T-cell (primary cell): ENCODE measurements at regions not wholly inside any gene's neighbourhood (a gene's known extent, or its start where the extent isn't known, plus 50 kb on each side); places are given as distances from the start of the nearest gene placed in this dataset.
"Not testable (repeated sequence)": the region's sequence is repeated elsewhere in the genome, so short reads cannot be mapped to it uniquely, and the experiment has no call there.

Experiments
- ATAC-seq, 4 experiments: fragments of 200-7000 bp in 3 of 4; fragments of 150-1000 bp in 1 of 4; cut with Tn5 transposase; replicated peaks in 1 of 4; 1 replicate in 3 of 4; 2 replicates in 1 of 4; pipeline ENCODE4 v1.10.0; 2021; ENCODE audit warnings: moderate library complexity in 3 of 4, mild to moderate bottlenecking in 2 of 4, moderate number of reproducible peaks in 1 of 4
- CTCF ChIA-PET, 2 donors: fragments of 300-600 bp; sonication (Branson Sonifier 250); formaldehyde crosslinking; loops; one replicate each; lab custom pipeline; 2022; ENCODE audit warnings: antibody characterized with exemption in 2 of 2; lab: Charles Lee
- POLR2A ChIA-PET, 2 donors: fragments of 300-600 bp; sonication (Branson Sonifier 250); formaldehyde crosslinking; loops; one replicate each; lab custom pipeline; 2022; ENCODE audit warnings: antibody characterized with exemption in 2 of 2; lab: Charles Lee
- DNase-seq, 35 experiments: peaks; one replicate each; pipeline versions ENCODE4 v3.0.0 to v3.0.0-alpha.2; 2013 to 2023
- H3K27ac ChIP-seq: one replicate; pipeline ENCODE4 v1.5.1; 2013; ENCODE audit warnings: low read length
- H3K27me3 ChIP-seq, 2 experiments: replicated peaks in 1 of 2; 1 replicate in 1 of 2; 2 replicates in 1 of 2; pipeline versions ENCODE4 v1.6.1 to v1.7.0; 2013; ENCODE audit warnings: low read length in 1 of 2, mixed read lengths in 1 of 2; ENCODE audit not compliant: control insufficient read depth in 2 of 2, insufficient read depth in 2 of 2; ENCODE audit errors: extremely low read depth in 1 of 2
- H3K36me3 ChIP-seq, 2 donors: 1 replicate in 1 of 2; 2 replicates in 1 of 2; pipeline versions ENCODE4 v1.6.1 to v1.7.0; 2013; ENCODE audit warnings: low read length in 1 of 2; ENCODE audit not compliant: control insufficient read depth in 2 of 2, insufficient read depth in 1 of 2; ENCODE audit errors: extremely low read depth in 1 of 2
- H3K4me1 ChIP-seq, 2 experiments: 1 replicate in 1 of 2; 2 replicates in 1 of 2; pipeline versions ENCODE4 v1.6.1 to v1.7.0; 2013; ENCODE audit warnings: low read length in 2 of 2, mixed read lengths in 1 of 2; ENCODE audit not compliant: insufficient read depth in 2 of 2, control insufficient read depth in 1 of 2; ENCODE audit errors: extremely low read depth in 1 of 2
- H3K4me3 ChIP-seq, 2 donors: 1 replicate in 1 of 2; 2 replicates in 1 of 2; pipeline versions ENCODE4 v1.5.1 to v1.7.0; 2013; ENCODE audit warnings: mild to moderate bottlenecking in 2 of 2, low read length in 1 of 2, moderate library complexity in 1 of 2; ENCODE audit not compliant: control insufficient read depth in 1 of 2; ENCODE audit errors: extremely low read depth in 1 of 2
- H3K9me3 ChIP-seq: 2 replicates; pipeline ENCODE4 v1.7.0; 2013
- H3K27ac Mint-ChIP-seq, 2 donors: one replicate each; pipeline ENCODE4 v1.8.0; 2020 to 2021; ENCODE audit warnings: mild to moderate bottlenecking in 2 of 2, mixed read lengths in 2 of 2
- H3K27me3 Mint-ChIP-seq, 2 donors: one replicate each; pipeline ENCODE4 v1.8.0; 2021 to 2022; ENCODE audit warnings: mixed read lengths in 2 of 2
- H3K36me3 Mint-ChIP-seq: one replicate; pipeline ENCODE4 v1.8.0; 2021; ENCODE audit warnings: mixed read lengths
- H3K4me1 Mint-ChIP-seq, 3 donors: one replicate each; pipeline ENCODE4 v1.8.0; 2020 to 2022; ENCODE audit warnings: mixed read lengths in 3 of 3, mild to moderate bottlenecking in 1 of 3
- H3K4me3 Mint-ChIP-seq, 3 donors: one replicate each; pipeline ENCODE4 v1.8.0; 2020 to 2022; ENCODE audit warnings: mild to moderate bottlenecking in 3 of 3, mixed read lengths in 3 of 3, moderate library complexity in 3 of 3
- H3K9me3 Mint-ChIP-seq, 3 donors: one replicate each; pipeline ENCODE4 v1.8.0; 2020 to 2022; ENCODE audit warnings: mixed read lengths in 3 of 3
- WGBS: methylation state at CpG from one replicate; pipeline ENCODE4 v1.1.5; 2013; ENCODE audit warnings: missing lambda C conversion rate; ENCODE audit not compliant: insufficient coverage; 5-methylcytosine and 5-hydroxymethylcytosine counted together

GRCh38 chr5:167858186-167858855 lies 433.1 kb upstream of the WWC1 start:
- H3K27me3 ChIP-seq, ATAC-seq, H3K4me1 Mint-ChIP-seq, H3K4me1 ChIP-seq, DNase-seq, H3K27ac ChIP-seq, H3K36me3 ChIP-seq, POLR2A ChIA-PET, H3K4me3 Mint-ChIP-seq, H3K27ac Mint-ChIP-seq, H3K4me3 ChIP-seq, H3K9me3 ChIP-seq, CTCF ChIA-PET, H3K27me3 Mint-ChIP-seq, H3K9me3 Mint-ChIP-seq, H3K36me3 Mint-ChIP-seq: not testable (repeated sequence)
- 83% methylated on average over 6 of the region's 50 CpGs for WGBS

DNA sequence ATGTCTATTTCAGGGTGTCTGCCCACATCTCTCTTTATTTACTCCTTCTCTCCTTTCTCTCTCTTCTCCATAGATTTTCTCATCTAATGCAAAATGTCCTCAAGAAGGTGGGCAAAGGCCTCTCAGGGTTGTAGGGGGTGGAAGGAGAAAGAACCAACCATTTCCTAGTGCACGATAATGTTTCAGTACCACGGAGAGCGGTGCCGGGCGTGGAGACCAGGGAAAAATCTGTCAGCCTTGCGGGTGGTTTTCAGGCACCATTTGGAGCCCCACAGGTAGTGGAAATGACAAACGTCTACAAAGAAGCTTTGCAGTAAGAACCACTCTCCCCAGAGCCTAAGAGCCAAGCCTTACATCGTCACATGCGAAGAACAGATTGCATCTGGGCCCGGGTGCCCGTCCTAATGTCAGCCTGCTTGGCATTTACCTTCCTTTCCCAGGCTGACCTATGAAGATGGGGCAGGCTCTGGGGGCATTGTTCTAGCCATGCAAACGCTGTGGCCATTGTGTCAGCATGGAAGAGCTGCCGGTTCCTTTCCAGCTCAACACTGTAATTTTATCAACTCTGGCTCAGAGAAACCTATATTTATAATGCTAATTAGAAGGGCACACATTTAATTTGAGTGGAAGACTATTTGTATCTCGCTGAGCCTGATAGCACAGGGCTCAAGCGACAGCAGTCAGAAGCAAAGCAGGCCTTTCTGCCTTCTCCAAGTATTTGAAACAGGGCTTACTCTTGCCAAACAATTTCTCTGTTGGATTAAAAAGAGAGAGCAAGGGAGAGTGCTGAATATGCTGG lies 430.1 kb upstream of the WWC1 start:
- H3K27me3 ChIP-seq: peaks cover 0 to 2% of the 10 kb centered on the region in 2 experiments
- WGBS: 68% methylated on average over 10 of the region's 15 CpGs
- H3K4me1 Mint-ChIP-seq: no peaks in the 10 kb centered on the region
- no peaks in the 10 kb centered on the region for H3K27me3 Mint-ChIP-seq
- ATAC-seq (no peak), DNase-seq (no peak)
- H3K27ac ChIP-seq: no peak overlapping the region
- no peak overlapping the region for H3K4me3 ChIP-seq
- H3K9me3 ChIP-seq: no peaks in the 10 kb centered on the region
- ChIA-PET POLR2A (no interaction called here), CTCF (no interaction called here)
- H3K36me3 ChIP-seq: no peaks in the 10 kb centered on the region
- H3K4me1 ChIP-seq: no peaks in the 10 kb centered on the region
- H3K36me3 Mint-ChIP-seq: no peaks in the 10 kb centered on the region
- no peak overlapping the region for H3K4me3 Mint-ChIP-seq
- peaks cover 0 to 3% (median 2%) of the 10 kb centered on the region in 3 donors for H3K9me3 Mint-ChIP-seq
- no peak overlapping the region for H3K27ac Mint-ChIP-seq

- DNase-seq: no peak
- no CpG with 5 or more reads among the region's 2 CpGs for WGBS
- Mint-ChIP-seq H3K9me3 (peaks cover 0 to 3% (median 2%) of the 10 kb centered on the region in 3 donors), H3K36me3 (no peaks in the 10 kb centered on the region), H3K4me1 (no peaks in the 10 kb centered on the region), H3K27ac (no peak overlapping the region), H3K4me3 (no peak overlapping the region), H3K27me3 (no peaks in the 10 kb centered on the region)
- Histone ChIP-seq H3K27me3 (peaks cover 0 to 2% of the 10 kb centered on the region in 2 experiments), H3K36me3 (no peaks in the 10 kb centered on the region), H3K4me3 (no peak overlapping the region), H3K9me3 (no peaks in the 10 kb centered on the region), H3K4me1 (no peaks in the 10 kb centered on the region), H3K27ac (no peak overlapping the region)
- ChIA-PET CTCF (no interaction called here), POLR2A (no interaction called here)
- ATAC-seq: no peak
These were observed 429.5 kb upstream of the WWC1 start for GRCh38 chr5:167861928-167862426.

GRCh38 chr5:167863883-167864282 lies 427.6 kb upstream of the WWC1 start:
- Mint-ChIP-seq H3K9me3 (peaks cover 0 to 3% (median 2%) of the 10 kb centered on the region in 3 donors), H3K4me3 (no peak overlapping the region), H3K27ac (no peak overlapping the region), H3K36me3 (no peaks in the 10 kb centered on the region), H3K4me1 (no peaks in the 10 kb centered on the region), H3K27me3 (no peaks in the 10 kb centered on the region)
- ATAC-seq: no peak
- 75% methylated on average over 1 of the region's 2 CpGs for WGBS
- H3K4me1 ChIP-seq: no peaks in the 10 kb centered on the region
- H3K36me3 ChIP-seq: no peaks in the 10 kb centered on the region
- peaks cover 0 to 2% of the 10 kb centered on the region in 2 experiments for H3K27me3 ChIP-seq
- DNase-seq: no peak
- H3K27ac ChIP-seq: no peak overlapping the region
- ChIA-PET POLR2A (no interaction called here), CTCF (no interaction called here)
- H3K4me3 ChIP-seq: no peak overlapping the region
- H3K9me3 ChIP-seq: no peaks in the 10 kb centered on the region

GRCh38 chr5:167864801-167865200 lies 426.6 kb upstream of the WWC1 start:
- ChIA-PET CTCF (no interaction called here), POLR2A (no interaction called here)
- no peak overlapping the region for H3K4me3 Mint-ChIP-seq
- Histone ChIP-seq H3K27ac (no peak overlapping the region), H3K4me1 (no peaks in the 10 kb centered on the region), H3K4me3 (no peak overlapping the region), H3K27me3 (peaks cover 0 to 2% of the 10 kb centered on the region in 2 experiments), H3K36me3 (no peaks in the 10 kb centered on the region), H3K9me3 (no peaks in the 10 kb centered on the region)
- H3K27me3 Mint-ChIP-seq: no peaks in the 10 kb centered on the region
- no peaks in the 10 kb centered on the region for H3K4me1 Mint-ChIP-seq
- H3K9me3 Mint-ChIP-seq: peaks cover 0 to 3% (median 2%) of the 10 kb centered on the region in 3 donors
- DNase-seq (no peak), ATAC-seq (no peak)
- no peak overlapping the region for H3K27ac Mint-ChIP-seq
- H3K36me3 Mint-ChIP-seq: no peaks in the 10 kb centered on the region
- no CpG with 5 or more reads among the region's 6 CpGs for WGBS

DNA sequence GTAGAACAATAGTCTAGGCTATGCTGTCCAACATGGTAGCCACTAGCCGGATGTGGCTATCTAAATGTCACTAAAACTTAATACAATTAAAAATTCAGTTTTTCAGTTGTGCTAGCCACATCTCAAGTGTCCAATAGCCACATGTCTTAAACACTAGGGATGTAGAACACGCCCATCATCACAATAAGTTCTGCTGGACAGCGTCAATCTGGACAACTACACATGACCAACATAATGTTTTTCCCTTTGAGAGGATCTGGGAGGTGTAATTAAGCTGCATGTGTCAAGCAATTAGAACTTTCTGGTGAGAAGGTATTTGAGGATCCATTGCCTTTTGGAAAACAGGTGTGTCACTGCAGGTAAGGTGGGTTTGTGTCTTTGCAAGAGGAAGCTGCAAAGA lies 424.6 kb upstream of the WWC1 start:
- Mint-ChIP-seq H3K9me3 (no peaks in the 10 kb centered on the region), H3K27ac (no peak overlapping the region), H3K4me3 (no peak overlapping the region), H3K4me1 (no peaks in the 10 kb centered on the region), H3K36me3 (no peaks in the 10 kb centered on the region), H3K27me3 (no peaks in the 10 kb centered on the region)
- Histone ChIP-seq H3K4me3 (no peak overlapping the region), H3K27me3 (no peaks in the 10 kb centered on the region), H3K27ac (no peak overlapping the region), H3K4me1 (no peaks in the 10 kb centered on the region), H3K36me3 (no peaks in the 10 kb centered on the region), H3K9me3 (no peaks in the 10 kb centered on the region)
- DNase-seq (no peak), ATAC-seq (no peak)
- POLR2A ChIA-PET: no interaction called here
- WGBS: no CpG with 5 or more reads among the region's 3 CpGs
- CTCF ChIA-PET: no interaction called here
